ENCODE measurements at regions not wholly inside any gene's neighbourhood (a gene's known extent, or its start where the extent isn't known, plus 50 kb on each side); places are given as distances from the start of the nearest gene placed in this dataset.

DNA sequence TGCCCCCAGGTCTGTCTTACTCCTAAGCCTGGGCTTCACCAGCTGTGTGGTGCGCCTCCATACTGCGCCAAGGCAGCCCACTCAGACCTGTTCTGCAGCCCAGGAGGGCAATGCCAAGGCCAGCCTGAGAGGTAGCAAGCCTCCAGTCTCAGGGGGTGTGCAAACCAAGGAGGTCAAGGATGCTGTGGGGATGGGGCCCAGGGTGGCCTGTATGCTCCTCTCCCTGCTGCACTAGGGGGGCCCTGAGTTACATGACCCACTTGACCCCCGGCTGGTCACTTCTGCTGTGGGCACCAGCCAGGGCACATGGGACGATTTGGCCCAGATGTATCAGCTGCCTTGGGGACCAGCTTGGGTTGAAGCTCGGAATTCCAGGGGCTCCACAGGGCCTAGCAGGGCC is 70.0 kb upstream of the SLC6A6 start:
- in situ Hi-C loops (cut with MboI; ENCODE audit: low sequenced_read_pairs), result no loop called here

DNA sequence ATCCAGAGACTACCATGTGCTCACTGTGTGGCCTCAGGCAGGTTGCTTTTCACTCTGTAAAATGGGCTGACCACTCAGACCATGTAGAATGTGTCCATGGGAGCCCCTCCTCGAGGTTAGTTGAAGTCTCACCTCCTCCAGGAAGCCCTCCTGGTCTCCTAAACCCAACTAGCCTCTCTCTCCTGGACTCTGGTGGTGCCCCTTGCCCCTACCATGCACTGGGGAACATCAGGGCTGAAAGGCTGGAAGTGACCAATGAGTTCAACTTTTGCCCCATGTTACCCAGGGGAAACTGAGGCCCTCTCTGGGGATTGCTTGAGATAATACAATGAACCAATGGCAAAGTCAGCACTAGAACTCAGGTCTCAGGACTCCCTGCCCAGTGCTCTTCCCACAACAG is 69.2 kb upstream of the SLC6A6 start:
- in situ Hi-C loops (cut with MboI; ENCODE audit: low sequenced_read_pairs), result no loop called here

DNA sequence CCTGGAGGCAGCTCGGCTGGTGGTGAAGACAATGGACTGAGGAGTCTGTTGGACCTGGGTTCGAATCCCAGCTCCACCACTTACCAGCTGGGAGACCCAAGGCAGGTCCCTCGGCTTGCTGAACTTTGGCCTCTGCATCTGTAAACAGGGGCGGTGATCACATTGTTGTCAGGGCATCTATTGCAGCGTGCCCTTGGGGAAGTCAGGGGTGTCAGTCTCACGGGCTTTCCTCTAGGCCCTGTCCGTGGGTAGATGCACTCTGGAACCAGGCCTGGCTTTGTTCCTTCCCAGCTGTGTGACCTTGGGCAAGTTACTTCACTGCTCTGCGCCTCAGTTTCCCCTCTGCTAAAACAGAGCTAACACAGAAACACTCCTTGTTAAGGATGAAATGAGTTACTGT is 68.8 kb upstream of the SLC6A6 start:
- in situ Hi-C loops (cut with MboI; ENCODE audit: low sequenced_read_pairs), result no loop called here

DNA sequence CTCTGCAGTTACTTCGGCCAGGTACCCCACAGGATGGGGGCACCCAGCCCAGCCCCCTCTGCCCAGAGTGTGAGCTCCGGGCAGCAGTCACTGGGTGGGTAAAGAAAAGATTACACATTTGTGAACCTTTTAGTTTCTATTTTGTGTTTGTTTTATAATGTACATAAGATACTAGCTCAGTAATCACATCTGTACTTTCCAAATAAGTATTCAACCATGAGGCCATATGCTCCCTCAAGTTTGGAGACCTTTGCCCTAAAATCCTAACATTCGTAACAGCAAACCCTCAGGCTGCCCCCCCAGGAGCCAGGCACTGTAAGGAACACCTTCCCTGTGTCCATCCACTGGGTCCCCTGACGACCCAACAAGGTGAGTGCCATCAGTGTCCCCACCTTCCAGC is 68.3 kb upstream of the SLC6A6 start:
- in situ Hi-C loops (cut with MboI; ENCODE audit: low sequenced_read_pairs), result no loop called here

DNA sequence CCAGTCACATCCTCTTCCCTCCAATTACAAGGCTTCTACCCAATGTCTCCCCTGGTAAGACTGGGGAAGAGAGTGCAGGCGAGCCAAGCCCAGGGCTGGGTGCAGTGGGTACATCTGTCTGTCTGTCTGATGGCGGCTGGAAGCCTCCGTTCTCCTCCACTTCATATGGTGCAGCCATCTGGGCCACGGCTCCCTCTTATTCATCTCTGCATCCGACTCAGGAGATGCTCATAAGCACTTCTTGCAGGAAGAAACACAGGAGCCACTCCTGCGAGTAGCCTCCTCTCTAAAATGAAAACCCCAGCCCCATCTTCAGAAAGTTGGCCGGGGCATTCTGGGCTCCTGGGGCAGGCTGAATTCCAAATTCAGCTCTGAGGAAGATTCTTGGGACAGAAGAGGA is 67.5 kb upstream of the SLC6A6 start:
- in situ Hi-C loops (cut with MboI; ENCODE audit: low sequenced_read_pairs), result no loop called here

DNA sequence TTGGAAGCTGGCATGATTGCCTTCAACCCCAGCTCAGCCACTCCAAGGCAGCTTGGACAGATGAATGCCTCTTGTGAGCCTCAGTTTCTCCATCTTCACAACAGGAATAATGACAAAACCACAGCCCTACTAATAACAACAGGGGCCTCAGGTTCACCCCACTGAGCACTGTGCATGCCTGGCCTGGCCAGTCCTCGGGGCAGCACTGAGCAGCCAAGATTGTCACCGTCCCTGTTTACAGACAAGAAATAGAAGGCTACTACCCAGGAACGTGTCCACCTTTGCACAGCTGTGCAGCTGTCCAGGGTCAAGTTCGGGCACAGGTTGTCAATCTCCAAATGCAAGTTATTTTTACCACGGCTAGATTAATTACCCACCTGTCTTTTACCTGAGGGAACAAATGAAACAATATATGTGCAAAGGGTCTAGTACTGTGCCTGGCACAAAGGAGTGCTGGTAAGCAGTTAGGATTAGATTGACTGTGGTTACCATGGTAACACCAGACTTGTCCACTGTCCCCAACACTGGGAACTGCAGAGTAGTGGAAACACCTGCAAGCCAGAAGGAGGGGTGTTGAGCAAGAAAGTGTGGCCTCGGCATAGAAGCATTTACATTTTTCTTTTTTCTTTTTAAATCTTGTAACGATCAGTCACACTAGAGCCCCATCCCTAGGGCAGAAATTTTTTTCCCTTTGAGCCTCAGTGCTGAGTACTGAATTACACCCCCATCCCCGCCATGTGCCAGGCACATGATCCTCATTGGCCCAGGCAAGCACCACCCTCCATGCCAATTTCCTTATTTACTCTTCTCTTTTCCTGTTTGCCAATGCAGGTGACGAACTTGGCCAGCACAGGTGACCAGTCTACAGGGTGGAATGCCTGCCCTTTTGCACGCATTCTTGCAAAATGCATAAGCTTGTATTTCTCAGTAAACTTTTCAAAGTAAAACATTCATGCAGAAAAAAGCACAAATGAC is 66.3 kb upstream of the SLC6A6 start:
- in situ Hi-C loops (cut with MboI; ENCODE audit: low sequenced_read_pairs), result no loop called here

DNA sequence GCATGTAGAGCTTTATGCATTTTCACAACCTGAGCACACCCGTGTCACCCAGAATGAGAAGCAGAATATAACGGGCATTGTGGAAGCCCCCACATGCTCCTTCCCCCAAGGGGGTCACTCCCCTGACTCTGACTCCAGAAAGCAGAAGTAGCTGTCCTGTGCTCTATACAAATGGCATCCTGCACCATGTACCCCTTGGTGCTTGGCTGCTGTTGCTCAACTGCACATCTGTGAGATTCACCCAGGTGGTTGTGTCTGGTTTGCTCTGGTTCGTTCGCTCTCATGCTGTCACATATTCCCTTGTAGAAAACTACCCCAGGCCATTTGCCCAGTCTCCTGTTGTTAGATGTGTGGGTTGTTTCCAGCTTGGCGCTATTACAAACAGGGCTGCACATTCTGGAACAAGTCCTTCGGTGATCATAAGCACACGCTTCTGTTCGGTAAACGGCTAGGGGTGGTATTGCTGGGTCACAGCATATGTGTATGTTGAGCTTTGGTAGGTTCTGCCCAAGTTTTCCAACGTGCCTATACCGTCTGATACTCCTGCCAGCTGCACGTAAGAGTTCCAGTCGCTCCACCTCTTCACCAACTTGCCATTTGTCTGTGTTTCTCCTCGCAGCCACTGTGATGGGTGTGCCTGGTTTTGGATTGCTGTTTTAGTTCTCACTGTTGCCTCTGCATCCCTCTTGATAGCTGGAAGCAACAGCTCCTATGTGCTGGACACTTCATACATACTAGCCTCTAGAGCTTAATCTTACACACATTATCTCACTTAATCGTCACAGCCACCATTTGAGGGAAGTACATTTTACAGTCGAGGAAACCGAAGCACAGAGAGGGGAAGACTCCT is 65.4 kb upstream of the SLC6A6 start:
- in situ Hi-C loops (cut with MboI; ENCODE audit: low sequenced_read_pairs), result no loop called here

DNA sequence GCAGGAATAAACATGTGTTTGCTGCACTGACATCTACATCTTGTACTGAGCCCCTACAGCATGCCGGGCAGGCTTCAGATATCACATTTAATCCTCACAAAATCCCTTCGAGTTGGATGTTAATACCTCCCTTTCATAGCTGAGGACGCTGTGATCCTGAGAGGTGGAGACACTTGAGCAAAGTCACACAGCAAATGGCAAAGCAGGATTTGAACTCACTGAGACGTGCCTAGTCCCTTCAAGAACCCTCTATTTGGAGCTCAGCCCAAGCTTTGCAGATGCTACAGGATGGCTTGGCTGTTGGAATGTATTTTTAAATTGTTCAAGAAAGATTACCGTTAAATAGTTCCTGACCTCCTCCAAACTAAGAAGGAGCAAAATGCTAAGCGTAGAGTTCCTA is 64.6 kb upstream of the SLC6A6 start:
- in situ Hi-C loops (cut with MboI; ENCODE audit: low sequenced_read_pairs), result no loop called here

DNA sequence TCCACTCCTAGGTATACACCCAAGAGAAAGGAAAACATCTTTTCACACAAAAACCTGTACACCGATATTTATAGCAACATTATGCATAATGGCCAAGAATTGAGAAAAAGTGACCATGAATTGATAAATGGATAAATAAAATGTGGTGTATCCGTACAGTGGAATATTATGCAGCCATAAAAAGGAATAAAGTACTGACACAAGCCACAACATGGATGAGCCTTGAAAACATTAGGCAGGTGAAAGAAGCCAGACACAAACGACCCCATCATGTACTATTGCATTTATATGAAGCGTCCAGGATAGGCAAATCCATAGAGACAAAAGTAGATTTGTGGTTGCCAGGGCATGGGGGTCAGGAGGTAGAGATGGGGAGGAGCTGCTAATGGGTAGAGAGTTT is 64.2 kb upstream of the SLC6A6 start:
- in situ Hi-C loops (cut with MboI; ENCODE audit: low sequenced_read_pairs), result no loop called here

DNA sequence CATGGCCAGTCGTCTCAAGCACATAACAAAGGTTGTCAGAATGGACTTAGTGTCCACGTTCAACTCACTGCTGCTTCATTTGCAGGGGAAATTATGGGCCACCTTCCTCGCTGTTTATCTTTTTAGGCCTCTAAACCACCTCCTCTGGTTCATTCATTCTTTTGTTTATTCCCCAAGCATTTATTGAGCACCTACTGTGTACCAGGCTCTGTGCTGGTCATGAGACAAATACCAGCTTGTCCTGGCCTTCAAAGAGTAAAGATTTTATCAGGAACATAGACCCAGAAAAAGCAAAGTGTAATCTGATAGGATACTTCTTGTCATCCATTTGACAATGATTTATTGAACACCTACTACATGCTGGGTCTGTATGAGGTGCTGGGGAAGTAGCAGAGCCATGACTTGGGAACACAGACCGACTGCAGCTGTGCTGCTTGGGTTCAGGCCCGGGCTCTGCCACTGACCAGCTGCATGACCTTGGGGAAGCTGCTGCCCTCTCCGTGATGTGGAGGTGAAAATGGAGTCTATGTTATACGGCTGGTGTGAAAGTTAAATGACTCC is 63.4 kb upstream of the SLC6A6 start:
- in situ Hi-C loops (cut with MboI; ENCODE audit: low sequenced_read_pairs), result no loop called here

DNA sequence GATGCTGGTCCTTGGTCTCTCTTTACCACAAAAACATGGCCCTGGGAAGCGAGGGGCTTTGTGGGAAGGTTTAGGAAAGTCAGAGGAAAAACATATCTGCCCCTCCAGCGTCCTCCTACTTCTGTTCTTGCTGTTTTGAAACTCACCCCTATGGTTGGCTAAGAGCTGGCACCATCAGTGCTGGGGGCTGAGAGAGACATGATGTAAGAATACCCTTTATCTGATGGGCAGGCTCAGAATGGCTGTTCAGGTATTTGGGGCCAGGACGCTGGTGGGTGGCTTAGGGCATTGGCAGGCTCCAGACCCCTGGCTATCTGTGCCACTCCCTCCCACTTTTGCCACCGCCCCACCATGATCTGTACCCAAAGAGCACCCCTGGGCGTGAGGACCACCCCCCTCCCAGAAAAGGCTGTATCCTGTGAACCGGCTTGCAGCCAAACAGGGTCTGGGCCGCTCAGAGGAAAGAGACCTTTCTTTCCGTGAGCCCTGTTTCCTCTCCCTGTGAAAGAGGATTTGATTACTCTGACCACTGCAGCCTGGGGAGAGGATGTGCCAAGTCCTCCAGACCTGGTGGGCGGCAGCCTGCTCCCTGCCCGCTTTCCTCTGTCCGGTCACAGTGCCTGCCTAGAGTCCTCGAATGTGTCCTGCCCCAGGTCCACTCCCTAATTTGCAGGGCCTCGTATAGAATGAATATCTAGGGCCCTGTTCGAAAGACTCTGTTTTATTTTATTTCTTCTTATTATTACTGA is 61.3 kb upstream of the SLC6A6 start:
- in situ Hi-C loops (cut with MboI; ENCODE audit: low sequenced_read_pairs), result no loop called here

DNA sequence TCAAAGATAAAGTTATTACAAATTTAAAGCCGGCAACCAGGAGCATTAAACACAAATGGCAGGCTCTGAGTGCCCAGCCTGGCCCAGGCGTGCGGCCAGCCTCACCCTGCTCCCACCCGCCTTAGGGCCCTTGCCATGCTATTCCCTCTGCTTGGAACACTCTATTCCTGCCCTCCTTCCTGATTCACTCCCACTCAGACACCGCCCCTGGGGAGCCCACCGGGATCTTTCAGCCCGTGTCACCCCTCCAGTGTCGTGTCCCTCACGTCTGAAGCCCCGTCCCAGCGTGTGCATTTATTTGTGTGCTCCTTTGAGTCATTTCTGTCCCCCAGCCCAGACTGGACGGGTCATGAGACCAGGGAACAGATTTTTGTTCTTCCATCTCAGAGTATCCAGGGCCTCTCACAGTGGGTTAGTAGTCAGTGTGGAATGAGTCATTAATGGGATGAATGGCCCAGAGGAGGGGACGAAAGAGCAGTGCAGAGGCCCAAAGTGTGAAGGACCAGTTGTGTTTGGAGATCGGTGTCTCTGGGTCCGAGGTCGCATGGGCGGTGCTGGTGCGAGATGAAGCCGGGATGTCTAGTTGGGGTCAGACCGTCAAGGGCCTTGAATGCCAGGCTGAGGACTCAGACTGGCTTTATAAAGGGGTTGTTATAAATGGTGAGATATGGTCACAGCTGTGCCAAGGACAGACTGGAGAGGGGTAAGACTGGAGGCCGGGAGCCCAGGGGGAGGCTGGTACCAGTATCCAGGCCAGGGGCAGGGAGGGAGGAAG is 58.9 kb upstream of the SLC6A6 start:
- in situ Hi-C loops (cut with MboI; ENCODE audit: low sequenced_read_pairs), result no loop called here

DNA sequence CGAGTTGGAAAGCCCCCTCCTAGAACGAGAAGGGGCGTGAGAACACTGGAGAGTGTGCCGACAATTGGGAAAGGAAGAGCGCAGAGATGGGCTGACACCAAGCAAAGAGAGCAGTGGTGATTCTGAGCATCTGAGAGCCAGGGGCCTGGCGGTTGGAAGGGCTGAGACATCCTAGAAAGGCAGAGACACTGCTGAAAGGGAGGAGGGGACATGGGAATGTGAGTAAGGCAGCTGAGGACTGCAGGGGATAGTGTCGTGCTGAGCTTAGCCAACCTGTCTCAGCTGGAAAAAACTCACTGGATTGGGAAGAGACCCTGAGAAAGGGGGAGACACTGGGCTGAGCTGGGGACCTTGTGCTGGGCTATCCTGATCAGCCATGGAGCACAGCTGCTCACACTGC is 58.1 kb upstream of the SLC6A6 start:
- in situ Hi-C loops (cut with MboI; ENCODE audit: low sequenced_read_pairs), result no loop called here

DNA sequence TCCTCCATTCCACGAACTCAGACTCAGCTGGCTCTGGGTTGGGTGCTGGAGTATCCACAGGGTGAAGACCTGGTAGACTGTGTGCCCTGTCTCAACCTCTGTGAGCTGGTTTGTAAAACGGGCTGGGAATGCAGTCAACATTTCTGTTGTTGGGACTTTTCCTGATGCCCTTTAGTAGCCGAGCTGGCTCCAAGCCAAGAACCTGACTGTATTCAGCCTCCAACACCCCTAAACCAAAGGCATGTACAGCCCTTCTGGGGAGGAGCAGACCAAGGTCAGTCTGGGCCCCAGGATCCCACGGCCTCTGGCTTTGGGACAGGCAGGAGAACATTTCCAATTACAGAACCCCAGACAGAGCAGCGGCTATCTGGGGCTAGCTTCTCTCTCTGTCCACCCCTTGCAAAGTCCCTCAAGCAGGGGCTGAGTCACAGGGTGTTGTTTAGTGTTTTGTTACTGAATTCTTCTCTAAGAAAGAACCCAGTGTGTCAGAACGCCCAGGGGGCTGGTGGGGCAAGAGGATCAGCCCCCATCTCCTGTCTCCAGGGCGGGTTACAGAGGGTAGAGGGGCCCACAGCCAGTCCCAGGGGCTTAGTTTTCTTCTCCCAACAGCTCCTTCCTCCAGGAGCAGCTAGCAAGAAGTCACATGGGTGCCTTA is 56.8 kb upstream of the SLC6A6 start:
- in situ Hi-C loops (cut with MboI; ENCODE audit: low sequenced_read_pairs), result no loop called here

DNA sequence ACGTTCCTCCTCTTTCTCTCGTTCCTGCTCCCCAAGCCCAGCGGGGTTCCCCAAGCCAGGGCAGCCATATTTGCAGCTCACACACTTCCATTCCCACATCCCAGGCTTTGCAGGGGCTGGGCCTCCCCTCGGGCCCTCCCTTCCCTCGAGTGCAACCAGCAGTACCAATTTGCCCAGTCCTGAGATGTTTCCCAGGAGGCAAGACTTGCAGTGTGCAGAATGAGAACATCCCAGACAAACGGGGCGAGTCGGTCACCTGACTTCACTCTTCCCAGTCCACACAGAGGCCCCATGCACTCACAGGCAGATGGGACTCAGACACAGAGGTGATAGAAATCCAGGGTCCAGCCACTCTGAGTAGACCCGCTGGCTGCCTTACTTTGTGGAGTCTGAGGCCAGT is 56.2 kb upstream of the SLC6A6 start:
- in situ Hi-C loops (cut with MboI; ENCODE audit: low sequenced_read_pairs), result no loop called here

DNA sequence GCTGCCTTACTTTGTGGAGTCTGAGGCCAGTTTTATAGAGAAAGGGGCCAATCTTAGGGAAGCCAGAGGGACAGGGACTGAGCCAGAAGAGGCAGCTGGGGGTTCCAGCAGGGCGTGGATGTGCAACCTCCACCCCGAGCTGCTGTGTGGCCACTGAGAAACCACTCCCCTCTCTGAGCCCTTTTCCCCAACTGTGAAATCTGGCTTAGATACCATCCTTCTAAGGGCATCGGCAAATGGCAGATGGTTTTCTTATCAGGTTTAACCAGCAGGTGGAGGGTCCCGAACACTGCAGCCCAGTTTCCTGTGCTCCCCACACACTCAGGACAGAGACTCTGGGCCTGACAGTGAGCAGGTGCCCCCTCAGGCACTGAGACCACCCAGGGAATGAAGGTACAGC is 55.8 kb upstream of the SLC6A6 start:
- in situ Hi-C loops (cut with MboI; ENCODE audit: low sequenced_read_pairs), result no loop called here

DNA sequence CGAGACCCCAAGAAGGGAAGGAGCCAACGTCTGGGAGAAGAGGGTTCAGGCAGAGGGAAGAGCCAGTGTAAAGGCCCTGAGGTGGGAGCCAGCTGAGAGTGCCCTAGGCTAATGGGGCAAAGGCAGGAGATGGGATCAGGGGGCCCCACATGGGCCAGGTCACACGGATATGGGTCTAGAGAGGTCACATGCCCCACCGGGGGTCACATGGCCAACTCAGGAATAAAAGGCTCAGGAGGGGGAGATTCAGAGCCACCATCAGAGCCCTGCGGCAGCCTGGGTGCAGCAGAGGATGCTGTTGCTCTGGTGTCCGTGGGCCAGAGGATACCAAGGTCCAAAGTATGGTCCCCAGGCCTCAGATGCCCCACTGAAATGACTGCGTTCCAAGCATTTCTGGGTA is 55.3 kb upstream of the SLC6A6 start:
- in situ Hi-C loops (cut with MboI; ENCODE audit: low sequenced_read_pairs), result no loop called here

DNA sequence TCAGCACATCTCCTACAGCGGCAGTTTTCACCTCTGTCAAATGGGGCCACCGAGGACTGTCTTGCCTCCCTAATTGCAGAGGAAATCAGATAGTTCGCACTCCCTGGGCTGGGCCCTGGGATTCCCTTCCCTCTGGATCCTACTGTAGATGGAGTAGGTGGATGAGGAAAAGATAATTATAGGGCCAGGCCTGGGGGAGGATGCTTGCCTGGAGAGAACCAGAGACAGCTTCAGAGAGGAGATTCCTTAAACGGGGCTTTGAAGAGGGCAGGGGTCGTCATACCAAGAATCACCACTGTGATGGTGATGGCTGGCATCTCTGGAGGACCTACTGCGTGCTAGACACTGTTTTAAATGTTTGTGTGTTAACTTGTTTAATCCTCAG is 50.8 kb upstream of the SLC6A6 start:
- in situ Hi-C loops (cut with MboI; ENCODE audit: low sequenced_read_pairs), result no loop called here

DNA sequence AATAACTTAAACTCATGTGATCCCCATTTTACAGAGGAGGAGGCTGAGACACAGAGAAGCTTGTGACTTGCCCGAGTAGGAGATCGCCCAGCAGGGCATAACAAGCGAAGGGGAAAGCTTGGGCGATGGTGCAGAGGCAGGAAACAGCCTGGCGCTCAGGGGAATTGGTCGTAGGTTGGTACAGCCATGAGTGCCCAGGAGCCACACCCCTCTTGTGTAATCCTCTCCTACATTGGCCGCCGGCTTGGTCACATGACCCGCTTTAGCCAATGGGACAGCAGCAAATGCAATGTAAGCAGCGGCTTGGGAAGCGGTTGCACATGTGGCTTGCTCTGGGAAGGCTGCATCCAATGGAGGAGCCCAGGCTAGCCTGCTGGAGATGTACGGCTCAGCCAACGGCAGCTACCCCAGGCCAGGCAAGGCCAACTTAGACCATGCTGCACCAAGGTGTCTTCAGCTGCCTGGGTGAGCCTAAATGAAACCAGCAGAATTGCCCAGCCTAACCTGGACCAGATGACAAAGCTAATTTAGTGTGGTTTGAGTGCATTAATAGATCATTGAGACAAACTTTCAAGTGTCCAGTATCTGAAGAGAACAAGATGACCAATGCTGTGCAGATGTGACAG is 50.3 kb upstream of the SLC6A6 start:
- in situ Hi-C loops (cut with MboI; ENCODE audit: low sequenced_read_pairs), result no loop called here

Data from HL-60/S4 (cell line).